ENCODE measurements at regions not wholly inside any gene's neighbourhood (a gene's known extent, or its start where the extent isn't known, plus 50 kb on each side); places are given as distances from the start of the nearest gene placed in this dataset.

GRCh38 chr17:73806768-73807167 is 162.5 kb upstream of the SDK2 start:
- DNase-seq (ENCODE audit: low read depth in 2 of 2) = no peak

GRCh38 chr17:73813201-73813600 is 169.0 kb upstream of the SDK2 start:
- no peak for DNase-seq (ENCODE audit: low read depth in 2 of 2)

- no peak for DNase-seq (ENCODE audit: low read depth in 2 of 2)
These were observed 169.8 kb upstream of the SDK2 start for GRCh38 chr17:73814075-73814474.

- no peak for DNase-seq (ENCODE audit: low read depth in 2 of 2)
These were observed 171.2 kb upstream of the SDK2 start for GRCh38 chr17:73815474-73815873.

GRCh38 chr17:73819440-73820395 is 175.5 kb upstream of the SDK2 start:
- no peak for DNase-seq (ENCODE audit: low read depth in 2 of 2)

GRCh38 chr17:73820686-73821448 is 176.6 kb upstream of the SDK2 start:
- DNase-seq (ENCODE audit: low read depth in 2 of 2) = no peak

GRCh38 chr17:73821665-73822064 is 177.4 kb upstream of the SDK2 start:
- no peak for DNase-seq (ENCODE audit: low read depth in 2 of 2)

GRCh38 chr17:73822371-73822770 is 178.1 kb upstream of the SDK2 start:
- no peak for DNase-seq (ENCODE audit: low read depth in 2 of 2)

- DNase-seq (ENCODE audit: low read depth in 2 of 2) = no peak
These were observed 179.4 kb upstream of the SDK2 start for GRCh38 chr17:73823684-73824083.

GRCh38 chr17:73824321-73824720 is 180.1 kb upstream of the SDK2 start:
- DNase-seq (ENCODE audit: low read depth in 2 of 2) = no peak

- no peak for DNase-seq (ENCODE audit: low read depth in 2 of 2)
These were observed 182.1 kb upstream of the SDK2 start for GRCh38 chr17:73826181-73826871.

GRCh38 chr17:73826872-73827228 is 182.6 kb upstream of the SDK2 start:
- no peak for DNase-seq (ENCODE audit: low read depth in 2 of 2)

- no peak for DNase-seq (ENCODE audit: low read depth in 2 of 2)
These were observed 183.5 kb upstream of the SDK2 start for GRCh38 chr17:73827627-73828291.

- DNase-seq (ENCODE audit: low read depth in 2 of 2) = no peak
These were observed 185.5 kb upstream of the SDK2 start for GRCh38 chr17:73829676-73830280.

GRCh38 chr17:73831699-73832098 is 187.5 kb upstream of the SDK2 start:
- no peak for DNase-seq (ENCODE audit: low read depth in 2 of 2)

- no peak for DNase-seq (ENCODE audit: low read depth in 2 of 2)
These were observed 189.7 kb upstream of the SDK2 start for GRCh38 chr17:73833775-73834488.

- no peak for DNase-seq (ENCODE audit: low read depth in 2 of 2)
These were observed 190.6 kb upstream of the SDK2 start for GRCh38 chr17:73834684-73835343.

GRCh38 chr17:73835605-73836004 is 191.4 kb upstream of the SDK2 start:
- no peak for DNase-seq (ENCODE audit: low read depth in 2 of 2)

- no peak for DNase-seq (ENCODE audit: low read depth in 2 of 2)
These were observed 194.6 kb upstream of the SDK2 start for GRCh38 chr17:73838815-73839214.

GRCh38 chr17:73840829-73841228 is 196.6 kb upstream of the SDK2 start:
- DNase-seq (ENCODE audit: low read depth in 2 of 2) = no peak
